ENCODE measurements at regions not wholly inside any gene's neighbourhood (a gene's known extent, or its start where the extent isn't known, plus 50 kb on each side); places are given as distances from the start of the nearest gene placed in this dataset.
A peak's percentile ranks its signal among the peaks of the same experiment; 100 is the strongest.

GRCh38 chr10:28087661-28088351 lies 88.9 kb upstream of the ODAD2 start (continued):
- no peak for TF ChIP-seq CHAMP1 (IDR thresholded peaks at IDR 0.05)
- no peak for TF ChIP-seq EWSR1 (IDR thresholded peaks at IDR 0.05; ENCODE audit: borderline replicate concordance, low read depth, partially characterized antibody)
- TF ChIP-seq DDX20 (tag; IDR thresholded peaks at IDR 0.05; ENCODE audit: low read depth): no peak
- no peak for TF ChIP-seq TAF15 (IDR thresholded peaks at IDR 0.05; ENCODE audit: low read depth, low read length)
- no peak for TF ChIP-seq KLF6 (CRISPR knock-in tag; IDR thresholded peaks at IDR 0.05; ENCODE audit: borderline replicate concordance)
- TF ChIP-seq SRSF7 (optimal IDR thresholded peaks at IDR 0.05; ENCODE audit: low read depth, low read length): no peak
- TF ChIP-seq FOSL1 (tag; conservative IDR thresholded peaks at IDR 0.05): peak; percentile 88
- TF ChIP-seq CBX3 (IDR thresholded peaks at IDR 0.05; ENCODE audit: borderline replicate concordance in 1 of 2, low read length in 2 of 2): no peak
- TF ChIP-seq RFX7 (CRISPR knock-in tag; IDR thresholded peaks at IDR 0.05): no peak
- no peak for TF ChIP-seq SMARCB1 (IDR thresholded peaks at IDR 0.05; ENCODE audit: insufficient read length, low read depth)
- TF ChIP-seq ZNF707 (CRISPR knock-in tag; conservative IDR thresholded peaks at IDR 0.05): no peak
- TF ChIP-seq GABPA (tag; conservative IDR thresholded peaks at IDR 0.05; ENCODE audit: low read depth): peak; percentile 51
- TF ChIP-seq ZNF639 (CRISPR knock-in tag; conservative IDR thresholded peaks at IDR 0.05 in 1 of 2, IDR thresholded peaks at IDR 0.05 in 1 of 2): no peak
- TF ChIP-seq PHF21A (IDR thresholded peaks at IDR 0.05; ENCODE audit: borderline replicate concordance, low read depth): no peak
- no peak for TF ChIP-seq KDM5B (IDR thresholded peaks at IDR 0.05; ENCODE audit: insufficient replicate concordance, low read depth, low read length)
- no peak for TF ChIP-seq CBFB (CRISPR knock-in tag; IDR thresholded peaks at IDR 0.05)
- no peak for TF ChIP-seq PRPF4 (IDR thresholded peaks at IDR 0.05; ENCODE audit: insufficient read depth, low read depth, low read length, poor library complexity, severe bottlenecking)
- TF ChIP-seq HDAC6 (IDR thresholded peaks at IDR 0.05; ENCODE audit: low read depth, low read length): no peak
- TF ChIP-seq POLR3A (IDR thresholded peaks at IDR 0.05; ENCODE audit: borderline replicate concordance, extremely low read depth, insufficient read depth, insufficient read length): no peak
